Fibroblast of gingiva (primary cell): ENCODE measurements at regions not wholly inside any gene's neighbourhood (a gene's known extent, or its start where the extent isn't known, plus 50 kb on each side); places are given as distances from the start of the nearest gene placed in this dataset.

Experiments
- DNase-seq: peaks from one replicate; pipeline ENCODE4 v3.0.0-alpha.2; 2011; ENCODE audit warnings: low read depth

DNA sequence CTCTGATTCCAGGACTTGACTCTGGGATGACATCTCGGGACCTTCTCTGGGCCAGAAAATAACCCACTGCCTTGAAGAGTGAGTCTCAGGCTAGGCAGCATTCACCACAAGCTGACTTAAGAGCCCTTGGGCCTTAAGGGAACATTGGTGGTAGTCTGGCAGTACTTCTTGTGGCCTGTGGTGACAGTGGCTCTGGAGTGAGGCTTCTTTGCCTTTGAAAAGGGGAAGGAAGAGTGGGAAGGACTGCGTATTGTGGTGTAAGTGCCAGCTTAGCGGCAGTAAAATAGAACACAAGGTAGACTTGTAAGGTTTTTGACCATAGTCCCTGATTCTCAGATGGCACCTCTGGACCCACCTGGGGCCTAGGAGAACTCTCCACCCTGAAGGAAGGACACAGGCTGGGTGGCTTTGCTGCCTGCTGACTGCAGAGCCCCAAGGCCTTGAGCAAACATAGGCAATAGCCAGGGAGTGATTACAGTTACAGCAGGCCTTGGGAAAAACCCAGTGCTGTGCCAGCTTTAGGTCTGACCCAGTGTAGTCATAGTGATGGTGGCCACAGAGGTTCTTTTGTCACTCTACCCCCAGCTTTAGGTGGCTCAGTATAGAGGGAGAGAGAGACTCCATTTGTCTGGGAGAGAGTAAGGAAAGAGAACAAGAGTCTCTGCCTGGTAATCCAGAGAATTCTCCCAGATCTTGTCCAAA, 483.9 kb downstream of the SH2D4B start:
- DNase-seq: no peak

DNA sequence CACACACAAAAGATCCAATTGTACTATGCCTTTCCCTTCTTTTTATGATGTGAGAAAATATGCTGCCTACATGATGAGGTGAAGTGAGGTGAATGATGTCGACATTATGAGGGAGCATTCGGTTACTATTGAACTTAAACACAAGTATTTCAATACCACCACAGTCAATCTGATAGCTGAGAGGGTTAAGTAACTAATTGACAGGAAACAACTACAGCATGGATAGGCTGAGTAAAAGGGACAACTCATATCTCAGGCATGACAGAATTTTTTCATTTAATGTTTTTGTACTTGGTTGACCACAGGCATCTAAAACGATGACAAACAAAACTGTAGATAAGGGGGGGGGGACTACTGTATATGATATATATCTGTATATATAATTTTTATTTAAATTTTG, 488.9 kb downstream of the SH2D4B start:
- no peak for DNase-seq

DNA sequence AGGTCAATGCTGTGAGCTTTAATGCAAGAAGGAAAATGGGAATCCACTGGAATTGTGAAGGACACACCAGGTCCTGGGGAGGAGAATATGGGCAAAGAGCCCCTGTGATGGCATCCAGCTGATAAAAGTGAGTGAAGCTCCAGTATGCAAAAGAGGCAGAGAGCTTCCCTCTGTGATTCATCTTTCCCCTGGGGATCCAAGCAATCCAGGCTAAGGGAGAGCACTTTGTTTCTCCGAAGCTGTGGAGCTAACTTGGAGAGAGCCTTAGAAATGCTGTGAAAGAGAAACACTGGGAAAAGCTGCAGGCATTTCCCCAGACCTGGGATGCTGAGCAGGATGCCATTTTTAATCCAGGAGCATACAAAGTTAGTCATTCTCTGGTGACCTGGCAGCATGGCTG, 489.5 kb downstream of the SH2D4B start:
- DNase-seq: no peak

DNA sequence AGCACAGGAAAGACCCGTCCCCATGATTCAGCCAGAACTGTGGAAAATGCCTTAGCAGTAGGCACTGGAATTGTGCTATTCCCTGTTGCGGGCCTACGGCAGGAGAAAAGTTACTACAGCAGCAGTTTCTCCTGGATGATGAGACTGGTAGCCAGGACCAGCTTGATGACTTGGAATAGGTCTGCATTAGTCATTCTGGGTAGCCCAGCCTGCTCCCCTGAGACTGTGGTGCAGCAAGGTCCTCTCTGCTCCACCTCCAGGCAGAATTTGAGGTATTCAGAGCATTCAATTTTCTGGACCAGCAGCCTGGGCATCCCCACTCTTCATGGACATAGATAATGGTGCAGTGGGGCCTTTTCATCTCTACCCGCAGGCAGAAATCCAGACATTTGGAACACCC, 490.0 kb downstream of the SH2D4B start:
- DNase-seq: no peak

DNA sequence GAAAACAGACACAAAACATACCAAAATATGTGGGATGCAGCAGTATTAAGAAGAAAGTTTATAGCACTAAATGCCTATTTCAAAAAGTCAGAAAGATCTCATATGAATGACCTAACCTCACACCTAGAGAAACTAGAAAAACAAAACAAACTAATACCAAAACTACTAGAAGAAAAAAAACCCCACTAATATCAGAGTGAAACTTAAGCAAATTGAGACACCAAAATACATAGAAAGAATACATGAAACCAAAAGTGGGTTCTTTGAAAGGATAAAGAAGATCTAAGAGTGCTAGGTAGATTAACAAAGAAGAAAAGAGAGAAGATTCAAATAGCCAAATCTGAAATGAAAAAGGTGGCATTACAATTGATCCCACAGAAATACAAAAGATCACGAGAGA, 494.1 kb downstream of the SH2D4B start:
- DNase-seq: no peak

DNA sequence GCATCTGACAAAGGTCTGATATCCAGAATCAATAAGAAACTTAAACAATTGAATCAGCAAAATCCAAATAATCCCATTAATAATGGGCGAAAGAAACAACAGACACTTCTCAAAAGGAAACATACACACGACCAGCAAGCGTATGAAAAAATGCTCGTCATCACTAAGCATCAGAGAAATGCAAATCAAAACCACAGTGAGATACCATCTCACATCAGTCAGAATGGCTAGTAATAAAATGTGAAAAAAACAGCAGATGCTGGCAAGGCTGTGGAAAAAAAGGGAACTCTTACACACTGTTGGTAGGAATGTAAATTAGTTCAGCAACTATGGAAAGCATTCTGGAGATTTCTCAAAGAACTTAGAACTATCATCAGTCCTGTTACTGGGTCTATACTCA, 496.7 kb downstream of the SH2D4B start:
- DNase-seq: no peak

DNA sequence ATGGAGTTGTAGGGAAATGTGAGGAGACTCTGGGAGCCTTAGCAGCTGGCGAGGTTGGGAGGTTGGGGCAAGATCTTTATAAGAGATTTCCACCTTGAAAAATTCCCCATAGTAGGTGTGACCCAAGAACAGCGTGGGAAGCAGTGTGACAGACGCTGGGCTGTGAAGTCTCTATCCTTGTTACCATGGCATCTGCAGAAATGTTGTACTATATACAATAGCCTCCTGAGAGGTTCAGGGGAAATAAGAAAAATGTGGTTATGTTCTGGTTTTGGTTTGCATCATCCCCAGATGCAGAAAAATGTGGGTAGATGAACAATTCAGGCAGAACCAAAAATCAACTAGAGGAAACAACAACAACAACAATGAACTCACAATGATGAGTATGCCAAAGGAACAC, 498.6 kb downstream of the SH2D4B start:
- DNase-seq: no peak

DNA sequence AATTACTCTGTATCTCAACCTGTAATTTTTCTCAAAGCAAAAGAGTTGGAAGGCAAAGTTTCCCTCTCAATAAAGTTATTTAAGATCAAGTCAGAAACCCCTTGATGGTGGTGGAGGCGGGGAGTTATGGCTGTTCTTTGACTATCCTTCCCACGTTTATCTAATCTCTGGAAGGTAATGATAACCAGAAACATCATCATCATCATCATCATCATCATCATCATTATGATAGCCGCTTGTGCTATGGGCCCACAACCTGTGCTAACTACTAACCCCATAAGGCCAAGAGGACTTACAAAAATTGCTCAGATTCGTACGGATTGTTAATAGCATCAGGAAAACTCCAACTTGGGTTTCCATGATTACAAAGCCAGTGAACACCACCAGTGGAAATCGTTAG, 502.3 kb downstream of the SH2D4B start:
- no peak for DNase-seq

DNA sequence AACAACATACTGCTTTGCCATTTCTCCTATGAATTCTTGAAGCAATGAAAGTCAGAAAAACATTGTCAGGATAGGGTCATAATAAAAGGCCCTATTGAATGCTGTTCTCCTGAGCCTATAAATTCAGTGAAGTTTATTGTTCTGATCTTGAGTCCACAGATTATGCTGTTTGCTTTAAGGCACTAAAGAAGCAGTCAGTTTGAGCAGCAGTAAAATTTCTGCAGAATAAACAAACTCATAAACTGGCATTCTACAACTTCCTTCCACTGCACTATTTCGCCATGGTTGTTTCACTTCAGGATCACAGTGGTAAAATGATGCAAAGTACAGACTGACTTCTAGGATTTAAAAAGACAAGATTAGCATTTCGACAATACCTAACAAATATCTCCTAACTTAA, 503.2 kb downstream of the SH2D4B start:
- no peak for DNase-seq

DNA sequence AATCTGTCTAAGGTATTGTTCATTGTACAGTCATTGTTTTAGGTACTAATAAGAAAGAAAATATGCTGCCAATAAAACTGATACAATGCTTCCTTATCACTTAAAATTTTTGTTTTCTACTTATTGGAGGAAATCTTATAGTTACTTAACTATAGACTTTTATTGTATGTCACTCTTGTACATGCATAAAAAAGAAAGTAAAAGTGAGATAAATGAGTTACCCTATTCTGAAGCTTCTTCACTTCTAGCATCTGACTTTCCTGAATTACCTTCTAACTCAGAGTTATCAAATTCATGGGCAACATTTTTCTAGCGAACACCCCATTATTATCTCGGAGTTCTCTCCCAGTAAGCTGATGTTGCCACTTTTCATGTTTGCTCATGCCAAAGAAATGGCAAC, 504.9 kb downstream of the SH2D4B start:
- DNase-seq: no peak

DNA sequence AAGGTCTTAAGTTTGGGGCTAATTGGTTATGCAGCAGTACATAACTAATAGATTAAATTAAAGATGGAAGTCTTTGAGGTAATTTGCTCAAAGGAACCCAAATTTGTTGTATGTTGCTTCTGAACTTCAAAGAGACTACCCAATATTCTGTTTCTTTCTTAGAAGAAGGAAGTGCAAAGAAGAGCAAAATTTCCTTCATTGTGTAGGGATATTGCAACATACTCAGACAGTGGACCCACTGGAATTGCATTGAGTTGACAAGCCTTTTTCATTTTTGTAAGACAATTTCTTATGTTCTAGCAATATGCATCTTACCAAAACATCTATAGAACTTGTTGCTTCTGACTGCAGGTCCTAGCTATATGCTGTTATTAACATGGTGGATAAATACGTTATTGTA, 527.8 kb downstream of the SH2D4B start:
- DNase-seq: no peak

DNA sequence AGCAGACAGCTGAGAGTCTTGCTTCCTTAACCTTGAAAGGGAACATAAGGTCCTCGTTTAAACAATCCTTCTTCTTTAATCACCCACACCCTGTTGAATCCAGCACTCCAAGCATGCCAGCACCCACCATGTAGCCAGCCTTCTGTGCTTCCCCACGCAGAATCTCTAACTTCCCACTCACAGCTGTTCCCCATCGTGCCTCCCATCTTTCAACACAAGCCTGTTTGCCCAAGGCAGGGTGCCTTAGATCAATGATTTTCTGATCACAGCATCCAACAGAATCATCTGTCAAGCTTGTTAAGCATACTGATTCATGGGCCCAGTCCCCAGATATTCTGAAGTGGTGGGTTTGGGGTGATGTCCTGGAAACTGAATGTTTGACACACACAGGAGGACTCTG, 530.8 kb downstream of the SH2D4B start:
- DNase-seq: no peak

DNA sequence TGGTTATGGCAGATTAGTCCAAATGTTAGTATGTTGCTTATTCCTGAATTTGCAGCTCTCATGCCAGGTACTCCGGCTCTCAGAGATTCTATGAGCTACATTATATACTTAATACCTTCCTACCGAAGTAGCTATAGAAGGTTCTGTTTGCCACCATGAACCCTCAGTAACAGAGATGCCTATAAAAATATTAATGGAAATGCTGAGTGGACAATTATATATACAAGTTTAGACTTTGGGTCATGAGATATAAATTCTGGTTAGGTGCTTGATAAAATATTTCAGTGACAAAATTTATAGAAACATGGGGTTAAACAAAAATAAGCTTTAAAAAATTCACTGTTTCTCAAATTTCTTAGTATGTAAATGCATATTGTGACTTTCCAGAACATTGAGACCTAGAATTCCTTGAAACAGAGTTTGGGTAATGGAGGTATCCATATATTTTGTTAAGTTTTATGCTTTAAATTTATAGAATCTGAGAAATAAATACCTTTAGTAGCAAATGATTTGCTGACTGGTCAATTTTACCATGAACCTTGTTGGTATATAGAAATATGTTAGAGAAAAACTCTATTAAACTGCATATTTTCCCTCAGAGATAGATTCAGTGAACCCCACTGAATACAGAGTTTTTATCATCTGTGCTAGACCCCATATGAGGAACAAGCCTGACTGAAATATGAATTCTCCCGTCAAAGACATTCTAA, 533.5 kb downstream of the SH2D4B start:
- DNase-seq: no peak

DNA sequence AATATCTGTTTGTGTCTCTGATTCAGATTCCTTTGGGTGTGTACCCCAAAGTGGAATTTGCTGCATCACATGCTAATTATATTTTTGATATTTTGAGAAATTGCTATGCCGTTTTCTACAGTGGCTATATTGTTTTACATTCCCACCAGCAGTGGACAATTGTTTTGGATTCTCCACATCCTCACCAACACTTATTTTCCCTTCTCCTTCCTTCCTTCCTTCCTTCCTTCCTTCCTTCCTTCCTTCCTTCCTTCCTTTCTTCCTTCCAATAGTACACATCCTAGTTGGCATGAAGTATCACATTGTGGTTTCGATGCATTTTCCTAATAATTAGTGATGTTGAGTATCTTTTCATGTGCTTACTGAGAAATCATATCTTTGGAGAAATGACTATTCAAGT, 535.5 kb downstream of the SH2D4B start:
- DNase-seq: no peak

DNA sequence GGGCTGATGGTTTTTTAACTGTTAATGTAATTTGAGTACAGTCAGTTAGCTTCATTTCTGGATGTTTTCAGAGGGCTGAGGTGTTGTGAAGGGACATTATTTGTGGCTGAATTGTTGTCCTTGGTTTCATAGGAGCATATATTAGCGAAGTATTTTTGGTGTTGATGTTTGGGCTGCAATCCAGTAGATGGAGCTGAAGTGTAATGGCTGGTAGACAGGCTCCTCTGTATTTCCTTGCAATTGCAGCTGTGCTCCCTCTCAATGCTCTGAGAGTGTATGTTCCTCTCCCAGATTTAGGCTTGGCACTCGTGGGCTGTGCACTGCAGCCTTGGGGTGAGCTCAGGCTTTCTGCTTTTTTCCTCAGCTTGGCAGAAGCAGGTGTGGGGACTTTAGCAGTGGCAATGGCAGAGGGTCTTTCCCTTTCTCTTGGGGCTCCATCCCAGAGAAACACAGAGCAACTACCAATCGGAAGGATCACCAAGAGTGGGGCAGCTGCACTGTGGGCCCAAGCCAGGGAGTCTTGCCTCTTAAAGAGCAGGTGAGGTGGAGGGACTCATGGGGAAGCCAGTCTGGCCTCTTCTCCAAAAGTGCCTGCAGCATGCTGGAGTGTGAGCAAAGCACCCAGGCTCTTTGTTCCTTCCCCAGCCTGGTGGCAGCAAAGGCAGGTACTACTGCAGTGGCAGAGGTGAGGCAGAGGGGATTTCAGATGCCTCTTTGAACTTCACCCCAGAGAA, 544.4 kb downstream of the SH2D4B start:
- DNase-seq: no peak

DNA sequence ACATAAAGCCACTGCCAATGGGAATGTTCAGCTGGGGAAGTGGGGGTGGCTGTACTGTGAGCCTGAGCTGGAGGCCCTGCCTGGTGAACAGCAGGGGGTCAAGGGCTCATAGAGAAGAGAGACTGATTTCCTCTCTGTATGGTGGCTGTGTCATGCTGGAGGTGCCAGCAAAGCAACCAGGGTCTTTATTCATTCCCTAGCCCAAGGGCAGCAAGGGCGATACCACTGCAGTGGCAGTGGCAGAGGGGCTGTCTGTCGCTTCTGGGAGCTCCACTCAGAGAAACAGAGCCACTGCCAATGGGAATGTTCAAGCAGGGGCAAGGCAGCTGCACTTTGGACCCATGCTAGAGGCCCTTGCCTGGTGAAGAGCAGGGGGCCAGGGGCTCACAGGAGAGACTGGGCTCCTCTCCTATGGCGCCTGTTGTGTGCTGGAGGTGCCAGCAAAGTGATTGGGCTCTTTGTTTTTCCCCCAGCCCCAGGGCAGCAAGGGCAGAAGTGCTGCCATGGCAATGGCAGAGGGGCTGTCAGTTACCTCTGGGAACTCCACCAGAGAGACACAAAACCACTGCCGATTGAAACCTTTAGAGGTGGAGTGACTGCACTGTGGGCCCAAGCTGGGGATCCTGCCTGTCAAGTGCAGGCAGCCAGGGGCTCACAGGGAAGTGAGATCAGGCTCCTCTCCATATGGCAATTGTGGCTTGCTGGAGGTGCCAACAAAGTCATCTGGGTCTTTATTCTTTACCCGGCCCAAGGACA, 545.1 kb downstream of the SH2D4B start:
- no peak for DNase-seq

DNA sequence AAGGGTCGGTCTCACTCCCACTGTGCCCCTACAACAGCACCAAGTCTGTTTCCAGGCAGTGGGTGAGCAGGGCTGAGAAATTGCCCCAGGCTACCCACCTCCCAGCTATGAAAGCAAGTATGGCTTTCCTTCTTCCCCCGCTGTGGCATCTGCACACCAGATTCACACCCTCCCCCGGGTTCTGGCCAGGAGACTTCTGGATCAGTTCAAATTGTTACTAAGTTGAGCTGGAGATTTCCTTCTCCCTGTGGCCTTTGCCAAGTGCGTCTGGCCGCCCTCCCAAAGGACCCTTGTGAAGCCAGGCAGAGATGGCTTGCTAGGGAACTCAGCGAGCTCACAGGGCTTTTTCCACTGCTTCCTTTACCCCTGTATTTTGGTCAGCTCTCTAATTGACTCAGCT, 555.4 kb downstream of the SH2D4B start:
- no peak for DNase-seq

DNA sequence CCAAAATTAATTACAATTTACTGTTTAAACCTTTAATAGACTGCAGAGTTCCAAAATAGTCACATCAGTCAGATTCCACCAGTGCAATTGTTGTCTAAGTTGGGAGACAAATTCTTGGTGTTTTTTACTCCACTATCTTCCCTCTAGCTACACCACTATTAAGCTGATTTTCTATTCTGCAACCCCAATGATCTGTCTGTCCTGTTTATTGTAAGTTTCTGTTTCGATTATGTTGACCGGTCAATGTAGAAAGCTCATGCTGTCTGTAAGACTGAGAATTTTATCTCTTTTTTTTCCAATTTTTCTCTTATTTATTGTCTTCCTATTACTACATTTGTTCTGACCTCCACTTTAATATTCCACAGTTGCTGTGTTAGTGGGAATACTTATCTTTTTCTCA, 557.5 kb downstream of the SH2D4B start:
- no peak for DNase-seq

DNA sequence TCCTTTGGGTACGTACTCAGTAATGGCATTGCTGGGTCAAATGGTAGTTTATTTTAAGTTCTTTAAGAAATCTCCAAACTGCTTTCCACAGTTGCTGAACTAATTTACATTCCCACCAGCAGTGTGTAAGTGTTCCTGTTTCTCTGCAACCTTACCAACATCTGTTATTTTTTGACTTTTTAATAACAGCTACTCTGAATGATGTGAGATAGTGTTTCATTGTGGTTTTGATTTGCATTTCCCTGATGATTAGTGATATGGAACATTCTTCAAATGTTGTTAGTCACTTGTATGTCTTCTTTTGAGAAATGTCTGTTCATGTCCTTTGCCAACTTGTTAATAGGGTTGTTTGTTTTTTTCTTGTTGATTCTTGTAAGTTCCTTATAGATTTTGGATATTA, 558.9 kb downstream of the SH2D4B start:
- DNase-seq: no peak

DNA sequence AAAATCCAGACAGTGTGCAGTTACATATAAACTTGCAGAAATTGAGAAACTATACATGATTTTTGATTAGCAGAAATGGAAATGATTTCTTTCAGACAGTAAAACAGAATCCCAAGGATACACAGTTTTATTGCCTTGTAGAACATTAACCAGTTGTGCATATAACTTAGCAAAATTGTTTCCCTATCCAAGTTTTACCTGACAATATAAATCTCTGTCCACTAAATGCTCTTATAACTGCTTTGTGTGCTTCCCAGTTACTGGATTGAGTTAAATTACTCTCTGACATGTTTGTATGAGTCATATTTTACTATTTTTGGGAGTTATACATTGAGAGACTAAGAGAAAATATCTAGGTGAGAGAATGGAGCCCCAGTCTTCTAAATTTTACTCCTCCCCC, 563.4 kb downstream of the SH2D4B start:
- DNase-seq: no peak

DNA sequence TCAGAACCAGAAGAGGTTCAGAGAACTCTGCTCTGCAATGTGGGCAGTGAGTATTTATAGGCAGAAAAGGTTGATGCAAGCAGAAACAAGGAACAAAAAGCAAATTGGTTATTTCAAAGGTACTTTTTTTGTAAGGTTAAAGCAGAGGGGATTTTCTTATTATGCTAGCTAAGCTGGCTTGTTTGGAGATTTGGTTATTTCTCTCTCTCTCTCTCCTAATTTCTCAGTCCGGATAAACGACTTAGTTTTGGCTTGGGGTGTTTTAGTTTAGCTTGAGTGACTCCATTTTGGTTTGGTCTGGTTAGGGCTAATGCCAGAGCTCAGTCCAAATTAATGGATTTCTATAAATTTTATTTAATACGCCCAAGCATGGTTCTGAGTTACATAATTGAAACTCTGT, 566.8 kb downstream of the SH2D4B start:
- DNase-seq: no peak

DNA sequence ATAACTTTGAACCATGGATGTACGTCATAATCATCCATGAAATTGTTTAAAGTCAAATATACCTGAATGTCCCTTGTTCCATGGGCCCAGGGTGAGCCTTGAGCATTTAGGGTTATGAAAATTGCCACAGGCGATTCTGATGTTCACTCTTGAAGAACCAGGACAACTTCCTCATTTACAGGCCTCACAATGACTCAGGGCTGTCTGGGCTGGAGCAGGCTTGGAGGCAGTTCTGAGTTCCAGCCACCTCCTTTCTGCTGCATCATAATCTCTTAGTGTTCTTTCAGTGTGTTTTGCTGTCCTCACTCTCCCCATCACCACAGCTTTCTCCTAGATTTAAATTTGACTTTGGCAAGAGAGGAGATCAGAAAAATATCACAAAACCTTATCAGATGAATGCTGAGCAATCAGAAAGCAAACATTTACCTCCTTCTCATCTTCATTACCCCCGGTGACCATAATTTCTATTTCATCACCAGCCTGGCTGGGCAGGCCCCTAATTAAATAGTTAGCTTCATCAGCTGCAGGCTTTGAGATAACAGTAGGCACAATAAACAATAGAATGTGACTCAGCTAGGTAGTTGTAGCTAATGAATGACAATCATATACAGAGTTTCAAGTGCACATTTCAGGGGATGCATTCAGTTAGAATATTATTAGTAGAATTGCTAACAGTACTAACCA, 571.0 kb downstream of the SH2D4B start:
- no peak for DNase-seq
